AG04450 (cell line): ENCODE measurements at regions not wholly inside any gene's neighbourhood (a gene's known extent, or its start where the extent isn't known, plus 50 kb on each side); places are given as distances from the start of the nearest gene placed in this dataset.

ENCODE experiments used
- CTCF ChIA-PET: fragments of 300-600, 350-600 bp; formaldehyde crosslinking; extraction: SDS; loops from one replicate; lab custom pipeline; 2022; ENCODE audit warnings: antibody characterized with exemption, inconsistent platforms; lab: Charles Lee
- POLR2A ChIA-PET: fragments of 350-600 bp; formaldehyde crosslinking; extraction: SDS; loops from one replicate; lab custom pipeline; 2021; ENCODE audit warnings: antibody characterized with exemption, inconsistent platforms; lab: Yijun Ruan, JAX
- DNase-seq: peaks from one replicate; pipeline ENCODE4 v3.0.0-alpha.2; 2011; ENCODE audit warnings: low read depth, low spot score
- H3K27ac ChIP-seq: one replicate; pipeline ENCODE4 v1.5.1; 2012; ENCODE audit warnings: low read depth, low read length, control low read depth
- H3K27me3 ChIP-seq: one replicate; pipeline ENCODE4 v1.6.0; 2012; ENCODE audit warnings: low read length; ENCODE audit not compliant: control insufficient read depth, insufficient read depth
- H3K4me3 ChIP-seq: 2 replicates; pipeline ENCODE4 v1.5.1; 2011; ENCODE audit warnings: mild to moderate bottlenecking, low read depth, low read length, control low read depth
- H3K9me3 ChIP-seq: 2 replicates; pipeline ENCODE4 v1.5.1; 2012; ENCODE audit warnings: low read length; ENCODE audit not compliant: control insufficient read depth, insufficient read depth
- TF ChIP-seq, protein P1 (sequence below): IDR thresholded peaks from 2 replicates; pipeline ENCODE4 v1.5.1; 2011; ENCODE audit warnings: low read depth, low read length, control low read depth, inconsistent platforms

- CTCF ChIA-PET, result interaction anchor here (0.7 kb wide), 2 partner anchors 515 to 1732 kb away, joined by 5 to 14 read pairs; no protein-coding TSS in a partner anchor
- Histone ChIP-seq H3K27me3 (peaks cover 8% of the 10 kb centered on the region), H3K27ac (no peak overlapping the region), H3K9me3 (no peaks in the 10 kb centered on the region), H3K4me3 (no peak overlapping the region)
- DNase-seq, result no peak
- TF ChIP-seq, protein P1, sequence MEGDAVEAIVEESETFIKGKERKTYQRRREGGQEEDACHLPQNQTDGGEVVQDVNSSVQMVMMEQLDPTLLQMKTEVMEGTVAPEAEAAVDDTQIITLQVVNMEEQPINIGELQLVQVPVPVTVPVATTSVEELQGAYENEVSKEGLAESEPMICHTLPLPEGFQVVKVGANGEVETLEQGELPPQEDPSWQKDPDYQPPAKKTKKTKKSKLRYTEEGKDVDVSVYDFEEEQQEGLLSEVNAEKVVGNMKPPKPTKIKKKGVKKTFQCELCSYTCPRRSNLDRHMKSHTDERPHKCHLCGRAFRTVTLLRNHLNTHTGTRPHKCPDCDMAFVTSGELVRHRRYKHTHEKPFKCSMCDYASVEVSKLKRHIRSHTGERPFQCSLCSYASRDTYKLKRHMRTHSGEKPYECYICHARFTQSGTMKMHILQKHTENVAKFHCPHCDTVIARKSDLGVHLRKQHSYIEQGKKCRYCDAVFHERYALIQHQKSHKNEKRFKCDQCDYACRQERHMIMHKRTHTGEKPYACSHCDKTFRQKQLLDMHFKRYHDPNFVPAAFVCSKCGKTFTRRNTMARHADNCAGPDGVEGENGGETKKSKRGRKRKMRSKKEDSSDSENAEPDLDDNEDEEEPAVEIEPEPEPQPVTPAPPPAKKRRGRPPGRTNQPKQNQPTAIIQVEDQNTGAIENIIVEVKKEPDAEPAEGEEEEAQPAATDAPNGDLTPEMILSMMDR, result no peak
- POLR2A ChIA-PET, result no interaction called here
These were observed 378.8 kb downstream of the MED13L start for GRCh38 chr12:115898670-115899069.

DNA sequence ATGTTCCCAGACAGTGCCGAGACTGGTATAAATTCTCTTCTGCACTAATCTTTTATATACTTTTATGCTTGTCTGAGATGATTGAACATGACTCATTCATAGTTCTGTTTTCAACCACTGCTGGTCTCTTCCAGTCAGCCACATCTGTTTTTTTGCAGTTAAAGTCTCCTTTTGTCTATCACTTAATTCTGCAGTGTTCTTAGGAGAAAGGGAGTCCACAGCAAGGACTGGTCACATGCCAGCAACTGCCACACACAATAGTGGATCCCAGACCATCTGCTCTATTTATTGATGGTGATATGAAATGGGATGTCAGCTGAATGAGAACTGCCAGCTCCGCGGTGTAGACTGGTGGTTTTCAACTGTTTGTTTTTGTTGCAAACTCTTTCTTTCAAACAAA, 379.8 kb downstream of the MED13L start:
- Histone ChIP-seq H3K9me3 (no peaks in the 10 kb centered on the region), H3K27me3 (peaks cover 7% of the 10 kb centered on the region), H3K4me3 (no peak overlapping the region), H3K27ac (no peak overlapping the region)
- ChIA-PET CTCF (no interaction called here), POLR2A (no interaction called here)
- TF ChIP-seq, protein P1, result no peak
- no peak for DNase-seq

- Histone ChIP-seq H3K9me3 (no peaks in the 10 kb centered on the region), H3K27me3 (peaks cover 13% of the 10 kb centered on the region), H3K4me3 (no peak overlapping the region), H3K27ac (no peak overlapping the region)
- ChIA-PET CTCF (interaction anchor here (1.1 kb wide), 1 partner anchor 1915 kb away, joined by 3 read pairs; no protein-coding TSS in a partner anchor), POLR2A (no interaction called here)
- no peak for DNase-seq
- TF ChIP-seq, protein P1, result peak; percentile 51
These were observed 382.2 kb downstream of the MED13L start for GRCh38 chr12:115895247-115895646.

DNA sequence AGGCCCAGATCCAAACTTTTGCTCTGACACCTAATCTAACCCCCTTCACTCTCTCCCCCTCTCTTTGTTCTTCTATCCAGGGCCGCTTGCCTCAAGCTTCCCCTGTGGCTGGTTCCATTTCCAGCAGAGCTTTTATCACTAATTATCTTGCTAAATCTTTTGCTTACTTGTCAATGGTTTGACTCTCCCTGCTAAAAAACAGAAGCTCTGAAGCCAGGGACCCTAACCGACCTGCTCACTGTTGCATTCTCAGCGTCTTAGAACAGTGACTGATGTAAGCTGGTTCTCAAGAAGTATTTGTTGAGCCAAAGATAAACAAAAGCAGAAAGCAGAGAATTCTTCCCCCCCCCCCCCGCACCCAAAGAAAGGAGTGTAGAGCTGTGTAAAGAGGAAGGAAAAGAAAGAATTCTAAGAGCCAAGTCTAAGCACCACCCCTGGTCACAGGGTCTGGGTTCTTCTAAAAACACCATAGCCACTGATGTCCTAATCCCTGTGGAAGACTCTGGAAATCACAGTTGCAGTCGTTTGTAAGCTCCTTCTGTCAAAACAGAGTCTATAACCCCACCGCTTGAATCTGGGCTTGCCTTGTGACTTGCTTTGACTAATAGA, 385.8 kb downstream of the MED13L start:
- CTCF ChIA-PET, result interaction anchor here (0.6 to 1.0 kb wide), 3 partner anchors 68 to 1271 kb away, joined by 3 read pairs; no protein-coding TSS in a partner anchor

GRCh38 chr12:115886666-115887065, 390.8 kb downstream of the MED13L start:
- ChIA-PET POLR2A (no interaction called here), CTCF (no interaction called here)
- Histone ChIP-seq H3K4me3 (no peak overlapping the region), H3K9me3 (no peaks in the 10 kb centered on the region), H3K27ac (no peak overlapping the region), H3K27me3 (peaks cover 9% of the 10 kb centered on the region)
- TF ChIP-seq, protein P1, result no peak
- DNase-seq, result no peak

More for the DNA sequence above, 385.8 kb downstream of the MED13L start:
- POLR2A ChIA-PET, result no interaction called here
- no peak overlapping the region for H3K27ac ChIP-seq
- H3K27me3 ChIP-seq, result peaks cover 17% of the 10 kb centered on the region
- no peak for DNase-seq
- TF ChIP-seq, protein P1, result no peak
- H3K4me3 ChIP-seq, result no peak overlapping the region
- no peaks in the 10 kb centered on the region for H3K9me3 ChIP-seq
